Fibroblast of lung (primary cell): ENCODE measurements at regions not wholly inside any gene's neighbourhood (a gene's known extent, or its start where the extent isn't known, plus 50 kb on each side); places are given as distances from the start of the nearest gene placed in this dataset.
A peak's percentile ranks its signal among the peaks of the same experiment; 100 is the strongest.

Experiments
- DNase-seq, 2 donors: peaks; one replicate each; pipeline versions ENCODE4 v3.0.0 to v3.0.0-alpha.2; 2010; ENCODE audit warnings: low read depth in 2 of 2
- H2AFZ ChIP-seq: 2 replicates; pipeline ENCODE4 v1.5.1; 2012; ENCODE audit warnings: low read length, control low read depth, inconsistent platforms
- H3K27ac ChIP-seq: 2 replicates; pipeline ENCODE4 v1.5.1; 2011; ENCODE audit warnings: low read length, control low read depth; ENCODE audit not compliant: insufficient read depth
- H3K27me3 ChIP-seq: 2 replicates; pipeline ENCODE4 v1.5.1; 2011; ENCODE audit warnings: mild to moderate bottlenecking, low read length; ENCODE audit not compliant: control insufficient read depth, insufficient read depth
- H3K36me3 ChIP-seq: 2 replicates; pipeline ENCODE4 v1.5.1; 2011; ENCODE audit warnings: low read length; ENCODE audit not compliant: control insufficient read depth, insufficient read depth
- H3K4me1 ChIP-seq: 2 replicates; pipeline ENCODE4 v1.5.1; 2011; ENCODE audit warnings: low read length; ENCODE audit not compliant: control insufficient read depth, insufficient read depth; ENCODE audit errors: extremely low read depth
- H3K4me2 ChIP-seq: 2 replicates; pipeline ENCODE4 v1.5.1; 2011; ENCODE audit warnings: low read length, control low read depth; ENCODE audit not compliant: insufficient read depth; ENCODE audit errors: extremely low read depth
- H3K4me3 ChIP-seq, 4 experiments: fragments of 200-600 bp in 1 of 4; sonication (generic) in 1 of 4; replicated peaks in 1 of 4; 2 replicates each; pipeline ENCODE4 v1.5.1; 2011 to 2016; ENCODE audit warnings: low read length in 4 of 4, low read depth in 3 of 4, mild to moderate bottlenecking in 3 of 4, control low read depth in 2 of 4, inconsistent platforms in 1 of 4, mixed read lengths in 1 of 4; ENCODE audit not compliant: insufficient read depth in 1 of 4; ENCODE audit errors: control extremely low read depth in 1 of 4
- H3K79me2 ChIP-seq: 2 replicates; pipeline ENCODE4 v1.5.1; 2012; ENCODE audit warnings: mild to moderate bottlenecking, low read length, inconsistent platforms; ENCODE audit not compliant: control insufficient read depth, insufficient read depth
- H3K9ac ChIP-seq: 2 replicates; pipeline ENCODE4 v1.5.1; 2011; ENCODE audit warnings: mild to moderate bottlenecking, low read length, control low read depth; ENCODE audit not compliant: insufficient read depth
- H3K9me3 ChIP-seq: 2 replicates; pipeline ENCODE4 v1.5.1; 2012; ENCODE audit warnings: low read depth, low read length; ENCODE audit not compliant: control insufficient read depth, insufficient read depth
- H4K20me1 ChIP-seq: 2 replicates; pipeline ENCODE4 v1.5.1; 2011; ENCODE audit warnings: low read length; ENCODE audit not compliant: control insufficient read depth, insufficient read depth; ENCODE audit errors: extremely low read depth
- EZH2 ChIP-seq: IDR thresholded peaks from 2 replicates; pipeline ENCODE4 v1.5.1; 2012; ENCODE audit warnings: low read length, control low read depth, mild to moderate bottlenecking; ENCODE audit errors: missing control alignments
- TF ChIP-seq, protein P1 (sequence below), 2 donors: IDR thresholded peaks in 1 of 2; conservative IDR thresholded peaks in 1 of 2; 1 replicate in 1 of 2; 2 replicates in 1 of 2; pipeline ENCODE4 v1.5.1; 2011 to 2012; ENCODE audit warnings: low read length in 2 of 2, control low read depth in 1 of 2, inconsistent platforms in 1 of 2, low read depth in 1 of 2, mild to moderate bottlenecking in 1 of 2

DNA sequence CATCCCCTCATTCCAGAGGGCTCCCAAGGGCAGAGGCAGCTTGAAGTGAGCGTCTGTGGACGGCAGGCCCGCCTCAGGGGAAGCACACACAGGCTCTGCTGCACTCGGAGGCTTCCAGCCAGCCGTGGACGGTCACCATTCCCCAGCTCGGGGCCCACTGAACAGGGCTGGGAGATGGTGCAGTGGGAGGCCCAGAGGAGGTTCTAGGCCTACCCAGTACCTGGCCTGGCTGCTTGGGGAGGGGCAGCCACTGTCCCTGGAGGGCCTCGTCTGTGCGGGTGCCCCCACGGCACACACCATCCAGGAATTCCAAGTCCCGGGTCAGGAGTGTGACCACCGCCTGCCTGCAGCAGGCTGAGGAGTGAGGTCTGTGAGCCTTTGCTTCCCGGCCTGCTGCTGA is 80.4 kb downstream of the SIK1 start:
- Histone ChIP-seq H3K9me3 (no peaks in the 10 kb centered on the region), H3K4me1 (no peaks in the 10 kb centered on the region), H3K36me3 (no peaks in the 10 kb centered on the region), H3K9ac (no peak overlapping the region), H3K4me3 (no peak overlapping the region), H4K20me1 (no peaks in the 10 kb centered on the region), H3K79me2 (no peaks in the 10 kb centered on the region), H3K4me2 (no peak overlapping the region), H2AFZ (no peak overlapping the region), H3K27ac (no peak overlapping the region), H3K27me3 (no peaks in the 10 kb centered on the region)
- no peak for TF ChIP-seq EZH2
- TF ChIP-seq, protein P1, sequence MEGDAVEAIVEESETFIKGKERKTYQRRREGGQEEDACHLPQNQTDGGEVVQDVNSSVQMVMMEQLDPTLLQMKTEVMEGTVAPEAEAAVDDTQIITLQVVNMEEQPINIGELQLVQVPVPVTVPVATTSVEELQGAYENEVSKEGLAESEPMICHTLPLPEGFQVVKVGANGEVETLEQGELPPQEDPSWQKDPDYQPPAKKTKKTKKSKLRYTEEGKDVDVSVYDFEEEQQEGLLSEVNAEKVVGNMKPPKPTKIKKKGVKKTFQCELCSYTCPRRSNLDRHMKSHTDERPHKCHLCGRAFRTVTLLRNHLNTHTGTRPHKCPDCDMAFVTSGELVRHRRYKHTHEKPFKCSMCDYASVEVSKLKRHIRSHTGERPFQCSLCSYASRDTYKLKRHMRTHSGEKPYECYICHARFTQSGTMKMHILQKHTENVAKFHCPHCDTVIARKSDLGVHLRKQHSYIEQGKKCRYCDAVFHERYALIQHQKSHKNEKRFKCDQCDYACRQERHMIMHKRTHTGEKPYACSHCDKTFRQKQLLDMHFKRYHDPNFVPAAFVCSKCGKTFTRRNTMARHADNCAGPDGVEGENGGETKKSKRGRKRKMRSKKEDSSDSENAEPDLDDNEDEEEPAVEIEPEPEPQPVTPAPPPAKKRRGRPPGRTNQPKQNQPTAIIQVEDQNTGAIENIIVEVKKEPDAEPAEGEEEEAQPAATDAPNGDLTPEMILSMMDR (conservative IDR thresholded peaks at IDR 0.05 in 1 of 2, IDR thresholded peaks at IDR 0.05 in 1 of 2; ENCODE audit: low read depth in 1 of 2, low read length in 2 of 2), result no peak
- DNase-seq, result no peak

- Histone ChIP-seq H2AFZ (no peak overlapping the region), H3K4me2 (no peak overlapping the region), H3K9ac (no peak overlapping the region), H3K9me3 (no peaks in the 10 kb centered on the region), H3K4me3 (no peak overlapping the region), H4K20me1 (no peaks in the 10 kb centered on the region), H3K36me3 (no peaks in the 10 kb centered on the region), H3K27me3 (no peaks in the 10 kb centered on the region), H3K27ac (no peak overlapping the region), H3K79me2 (no peaks in the 10 kb centered on the region), H3K4me1 (peaks cover 4% of the 10 kb centered on the region)
- peak; percentile 68 to 89 for DNase-seq
- TF ChIP-seq EZH2, result no peak
- TF ChIP-seq, protein P1 (conservative IDR thresholded peaks at IDR 0.05 in 1 of 2, IDR thresholded peaks at IDR 0.05 in 1 of 2; ENCODE audit: low read depth in 1 of 2, low read length in 2 of 2), result no peak
Observed at GRCh38 chr21:43345746-43346409, 81.1 kb downstream of the SIK1 start.

- Histone ChIP-seq H3K79me2 (no peaks in the 10 kb centered on the region), H3K4me1 (peaks cover 6% of the 10 kb centered on the region)
Observed at GRCh38 chr21:43345046-43345745, 81.7 kb downstream of the SIK1 start.

More at GRCh38 chr21:43345046-43345745, 81.7 kb downstream of the SIK1 start:
- H3K9ac ChIP-seq, result no peak overlapping the region
- no peaks in the 10 kb centered on the region for H3K36me3 ChIP-seq
- no peak for DNase-seq
- no peaks in the 10 kb centered on the region for H3K27me3 ChIP-seq
- no peak overlapping the region for H3K4me3 ChIP-seq
- H2AFZ ChIP-seq, result no peak overlapping the region
- no peak overlapping the region for H3K4me2 ChIP-seq
- TF ChIP-seq, protein P1 (conservative IDR thresholded peaks at IDR 0.05 in 1 of 2, IDR thresholded peaks at IDR 0.05 in 1 of 2; ENCODE audit: low read depth in 1 of 2, low read length in 2 of 2), result no peak
- TF ChIP-seq EZH2, result no peak
- no peaks in the 10 kb centered on the region for H4K20me1 ChIP-seq
- no peaks in the 10 kb centered on the region for H3K9me3 ChIP-seq
- H3K27ac ChIP-seq, result no peak overlapping the region
